ENCODE measurements at regions not wholly inside any gene's neighbourhood (a gene's known extent, or its start where the extent isn't known, plus 50 kb on each side); places are given as distances from the start of the nearest gene placed in this dataset.

- no peaks in the 10 kb centered on the region for H4K20me1 ChIP-seq (ENCODE audit: insufficient read depth)
- H2AFZ ChIP-seq (ENCODE audit: low read depth): no peak overlapping the region
- CTCF ChIA-PET: interaction anchor here (0.6 kb wide), 2 partner anchors 9 to 10 kb away, joined by 3 read pairs; no protein-coding TSS in a partner anchor
- POLR2A ChIA-PET: no interaction called here
- H3K4me1 ChIP-seq (ENCODE audit: control insufficient read depth in 1 of 2, insufficient read depth in 2 of 2, low read depth in 1 of 2, low read length in 1 of 2): no peaks in the 10 kb centered on the region; a peak in 1 of 4 replicates
- no peak overlapping the region for H3K27ac ChIP-seq (ENCODE audit: low read depth in 2 of 2, low read length in 1 of 2)
- no peaks in the 10 kb centered on the region for H3K9me3 ChIP-seq
- H3K36me3 ChIP-seq (replicated peaks in 1 of 2; ENCODE audit: control insufficient read depth in 1 of 2, insufficient read depth in 2 of 2, low read length in 1 of 2): no peaks in the 10 kb centered on the region
- WGBS (ENCODE audit: low lambda C conversion rate): 0% methylated on average over 2 of the region's 2 CpGs
- no peaks in the 10 kb centered on the region for H3K79me2 ChIP-seq (ENCODE audit: insufficient read depth)
- TF ChIP-seq SMC3 (IDR thresholded peaks at IDR 0.05; ENCODE audit: low read depth, low read length): peak; percentile 43
- no peak for TF ChIP-seq MXI1 (IDR thresholded peaks at IDR 0.05; ENCODE audit: low read depth, low read length)
- TF ChIP-seq RAD21 (IDR thresholded peaks at IDR 0.05; ENCODE audit: low read length): peak; percentile 55
- TF ChIP-seq, protein P1, sequence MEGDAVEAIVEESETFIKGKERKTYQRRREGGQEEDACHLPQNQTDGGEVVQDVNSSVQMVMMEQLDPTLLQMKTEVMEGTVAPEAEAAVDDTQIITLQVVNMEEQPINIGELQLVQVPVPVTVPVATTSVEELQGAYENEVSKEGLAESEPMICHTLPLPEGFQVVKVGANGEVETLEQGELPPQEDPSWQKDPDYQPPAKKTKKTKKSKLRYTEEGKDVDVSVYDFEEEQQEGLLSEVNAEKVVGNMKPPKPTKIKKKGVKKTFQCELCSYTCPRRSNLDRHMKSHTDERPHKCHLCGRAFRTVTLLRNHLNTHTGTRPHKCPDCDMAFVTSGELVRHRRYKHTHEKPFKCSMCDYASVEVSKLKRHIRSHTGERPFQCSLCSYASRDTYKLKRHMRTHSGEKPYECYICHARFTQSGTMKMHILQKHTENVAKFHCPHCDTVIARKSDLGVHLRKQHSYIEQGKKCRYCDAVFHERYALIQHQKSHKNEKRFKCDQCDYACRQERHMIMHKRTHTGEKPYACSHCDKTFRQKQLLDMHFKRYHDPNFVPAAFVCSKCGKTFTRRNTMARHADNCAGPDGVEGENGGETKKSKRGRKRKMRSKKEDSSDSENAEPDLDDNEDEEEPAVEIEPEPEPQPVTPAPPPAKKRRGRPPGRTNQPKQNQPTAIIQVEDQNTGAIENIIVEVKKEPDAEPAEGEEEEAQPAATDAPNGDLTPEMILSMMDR (IDR thresholded peaks at IDR 0.05): peak; percentile 72
- peak; percentile 11 for DNase-seq
- H3K4me3 ChIP-seq (ENCODE audit: low read depth in 2 of 2, low read length in 1 of 2): no peak overlapping the region; a peak in 1 of 4 replicates
- H3K4me2 ChIP-seq: no peak overlapping the region
- H3K27me3 ChIP-seq (ENCODE audit: insufficient read depth): no peaks in the 10 kb centered on the region
- no peaks in the 10 kb centered on the region for H3F3A ChIP-seq (replicated peaks; ENCODE audit: insufficient read depth)
- no peak overlapping the region for H3K9ac ChIP-seq
- no peaks in the 10 kb centered on the region for H3K9me2 ChIP-seq
Measured at GRCh38 chr14:42224053-42224888, 617.6 kb downstream of the LRFN5 start.

DNA sequence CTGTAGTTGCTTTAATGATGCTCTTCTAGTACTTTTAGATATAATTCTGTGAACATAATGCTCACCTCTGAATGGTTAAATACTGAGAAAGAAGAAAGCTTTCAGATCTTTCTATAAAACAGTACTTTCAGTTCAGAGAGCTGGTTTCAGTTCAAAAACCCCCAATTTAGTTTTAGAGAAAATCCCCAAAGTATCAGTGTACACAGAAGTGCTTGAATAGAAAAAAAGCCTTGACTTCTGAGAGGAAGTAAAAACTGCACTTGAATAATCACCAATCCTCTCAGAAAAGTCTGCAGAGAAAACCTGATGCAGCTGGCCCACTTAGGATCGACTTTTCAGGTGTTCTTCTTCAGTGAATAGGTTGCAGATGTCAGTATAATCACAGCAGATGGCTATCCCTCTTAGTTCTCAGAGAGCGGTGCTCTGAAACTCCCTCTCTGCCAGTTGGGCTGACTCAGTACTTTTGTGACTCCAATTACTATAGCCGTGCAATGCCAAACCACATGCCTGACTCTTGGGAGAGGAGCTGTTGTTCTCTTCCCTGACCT lies 616.3 kb downstream of the LRFN5 start:
- Histone ChIP-seq H3F3A (replicated peaks; ENCODE audit: insufficient read depth) (no peaks in the 10 kb centered on the region), H3K4me1 (ENCODE audit: control insufficient read depth in 1 of 2, insufficient read depth in 2 of 2, low read depth in 1 of 2, low read length in 1 of 2) (no peaks in the 10 kb centered on the region; a peak in 1 of 4 replicates), H2AFZ (ENCODE audit: low read depth) (no peak overlapping the region), H3K27ac (ENCODE audit: low read depth in 2 of 2, low read length in 1 of 2) (peak overlapping the region in 1 of 2 experiments; percentile 36; a peak in 1 of 4 replicates), H3K79me2 (ENCODE audit: insufficient read depth) (no peaks in the 10 kb centered on the region), H3K4me3 (ENCODE audit: low read depth in 2 of 2, low read length in 1 of 2) (no peak overlapping the region), H3K9me3 (no peaks in the 10 kb centered on the region), H3K36me3 (replicated peaks in 1 of 2; ENCODE audit: control insufficient read depth in 1 of 2, insufficient read depth in 2 of 2, low read length in 1 of 2) (no peaks in the 10 kb centered on the region), H4K20me1 (ENCODE audit: insufficient read depth) (no peaks in the 10 kb centered on the region), H3K9me2 (no peaks in the 10 kb centered on the region), H3K27me3 (ENCODE audit: insufficient read depth) (no peaks in the 10 kb centered on the region), H3K4me2 (no peak overlapping the region), H3K9ac (no peak overlapping the region)
- CTCF ChIA-PET: no interaction called here
- POLR2A ChIA-PET: no interaction called here
- WGBS (ENCODE audit: low lambda C conversion rate): no CpG with 5 or more reads among the region's 3 CpGs
- DNase-seq: no peak
- TF ChIP-seq TCF12 (IDR thresholded peaks at IDR 0.05): no peak
- TF ChIP-seq, protein P2, sequence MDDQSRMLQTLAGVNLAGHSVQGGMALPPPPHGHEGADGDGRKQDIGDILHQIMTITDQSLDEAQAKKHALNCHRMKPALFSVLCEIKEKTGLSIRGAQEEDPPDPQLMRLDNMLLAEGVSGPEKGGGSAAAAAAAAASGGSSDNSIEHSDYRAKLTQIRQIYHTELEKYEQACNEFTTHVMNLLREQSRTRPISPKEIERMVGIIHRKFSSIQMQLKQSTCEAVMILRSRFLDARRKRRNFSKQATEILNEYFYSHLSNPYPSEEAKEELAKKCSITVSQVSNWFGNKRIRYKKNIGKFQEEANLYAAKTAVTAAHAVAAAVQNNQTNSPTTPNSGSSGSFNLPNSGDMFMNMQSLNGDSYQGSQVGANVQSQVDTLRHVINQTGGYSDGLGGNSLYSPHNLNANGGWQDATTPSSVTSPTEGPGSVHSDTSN (IDR thresholded peaks at IDR 0.05): peak; percentile 3; the same call in 1 of the 2 replicates
- no peak for TF ChIP-seq NFIC (IDR thresholded peaks at IDR 0.05; ENCODE audit: borderline replicate concordance)

Measured in SK-N-SH (cell line).